Vagina (tissue), 2 donors: ENCODE measurements at regions not wholly inside any gene's neighbourhood (a gene's known extent, or its start where the extent isn't known, plus 50 kb on each side); places are given as distances from the start of the nearest gene placed in this dataset.

Experiments used
- CTCF ChIP-seq, 3 experiments: fragments of 450-650 bp in 2 of 3; fragments of 200-600 bp in 1 of 3; sonication (generic) in 1 of 3; IDR thresholded peaks; one replicate each; pipeline ENCODE4 v1.5.1; 2017 to 2019; ENCODE audit warnings: antibody characterized with exemption in 3 of 3, mild to moderate bottlenecking in 2 of 3, moderate library complexity in 2 of 3
- POLR2A ChIP-seq, 2 donors: fragments of 450-650 bp; IDR thresholded peaks; one replicate each; pipeline ENCODE4 v1.6.1; 2017; ENCODE audit warnings: antibody characterized with exemption in 2 of 2, mild to moderate bottlenecking in 2 of 2, moderate library complexity in 2 of 2
- POLR2AphosphoS5 ChIP-seq, 2 donors: sonication (generic); formaldehyde crosslinking; IDR thresholded peaks; one replicate each; pipeline ENCODE4 v1.9.0; 2017; ENCODE audit warnings: antibody characterized with exemption in 2 of 2, mild to moderate bottlenecking in 2 of 2, low read depth in 1 of 2; ENCODE audit not compliant: insufficient read depth in 1 of 2

- no peak for TF ChIP-seq POLR2A (IDR thresholded peaks at IDR 0.05)
- TF ChIP-seq CTCF (IDR thresholded peaks at IDR 0.05) = no peak
- no peak for TF ChIP-seq POLR2AphosphoS5 (IDR thresholded peaks at IDR 0.05; ENCODE audit: insufficient read depth in 1 of 2, low read depth in 1 of 2)
These were observed 462.8 kb downstream of the MID1IP1 start for GRCh38 chrX:39264023-39264422.
